Activated CD8-positive, alpha-beta T cell treated with anti-CD3 and anti-CD28 coated beads, Interleukin-2, amount 10 ng/mL, durations not matched to agents 7 days and 5 days (primary cell): ENCODE measurements at regions not wholly inside any gene's neighbourhood (a gene's known extent, or its start where the extent isn't known, plus 50 kb on each side); places are given as distances from the start of the nearest gene placed in this dataset.

Experiments used
- ATAC-seq: fragments of 150-1000 bp; cut with Tn5 transposase; one replicate; pipeline ENCODE4 v1.10.0; 2021; ENCODE audit warnings: moderate library complexity
- CTCF ChIA-PET: fragments of 350-600 bp; sonication (Branson Sonifier 250); formaldehyde crosslinking; loops from one replicate; lab custom pipeline; 2021; ENCODE audit warnings: antibody characterized with exemption; lab: Charles Lee
- POLR2A ChIA-PET: fragments of 350-600 bp; sonication (Branson Sonifier 250); formaldehyde crosslinking; loops from one replicate; lab custom pipeline; 2021; ENCODE audit warnings: antibody characterized with exemption; lab: Charles Lee
- DNase-seq: peaks from one replicate; pipeline ENCODE4 v3.0.0-alpha.2; 2020
- H3K27ac Mint-ChIP-seq: one replicate; pipeline ENCODE4 v1.8.0; 2021; ENCODE audit warnings: mild to moderate bottlenecking, mixed read lengths
- H3K27me3 Mint-ChIP-seq: one replicate; pipeline ENCODE4 v1.8.0; 2021; ENCODE audit warnings: low read depth, mixed read lengths
- H3K36me3 Mint-ChIP-seq: one replicate; pipeline ENCODE4 v1.8.0; 2021; ENCODE audit warnings: low read depth, mixed read lengths
- H3K4me1 Mint-ChIP-seq: one replicate; pipeline ENCODE4 v1.8.0; 2021; ENCODE audit warnings: low read depth, mixed read lengths
- H3K4me3 Mint-ChIP-seq: one replicate; pipeline ENCODE4 v1.8.0; 2021; ENCODE audit warnings: mild to moderate bottlenecking, mixed read lengths
- H3K9me3 Mint-ChIP-seq: one replicate; pipeline ENCODE4 v1.8.0; 2022; ENCODE audit warnings: mixed read lengths; ENCODE audit not compliant: insufficient read depth

DNA sequence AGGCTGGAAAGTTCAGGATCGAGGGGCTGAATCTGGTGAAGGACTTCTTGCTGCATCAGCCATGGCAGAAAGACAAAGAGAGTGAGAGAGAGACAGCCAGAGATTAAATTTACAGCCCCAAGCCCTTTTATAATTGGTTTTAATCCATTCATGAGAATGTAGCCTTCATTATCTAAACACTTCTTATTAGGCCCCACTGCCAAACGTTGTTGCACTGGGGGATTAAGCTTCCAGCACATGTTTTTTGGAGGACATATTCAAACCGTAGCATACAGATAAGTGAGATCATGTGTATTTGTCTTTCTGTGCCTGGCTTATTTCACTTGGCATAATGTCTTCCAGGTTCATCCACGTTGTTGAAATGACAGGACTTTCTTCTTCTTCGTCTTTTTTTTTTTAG is 524.7 kb downstream of the SPRY1 start:
- Mint-ChIP-seq H3K9me3 (no peaks in the 10 kb centered on the region), H3K36me3 (no peaks in the 10 kb centered on the region), H3K27me3 (no peaks in the 10 kb centered on the region), H3K4me1 (no peaks in the 10 kb centered on the region), H3K4me3 (no peak overlapping the region), H3K27ac (no peak overlapping the region)
- DNase-seq (no peak), ATAC-seq (no peak)
- ChIA-PET POLR2A (no interaction called here), CTCF (no interaction called here)

DNA sequence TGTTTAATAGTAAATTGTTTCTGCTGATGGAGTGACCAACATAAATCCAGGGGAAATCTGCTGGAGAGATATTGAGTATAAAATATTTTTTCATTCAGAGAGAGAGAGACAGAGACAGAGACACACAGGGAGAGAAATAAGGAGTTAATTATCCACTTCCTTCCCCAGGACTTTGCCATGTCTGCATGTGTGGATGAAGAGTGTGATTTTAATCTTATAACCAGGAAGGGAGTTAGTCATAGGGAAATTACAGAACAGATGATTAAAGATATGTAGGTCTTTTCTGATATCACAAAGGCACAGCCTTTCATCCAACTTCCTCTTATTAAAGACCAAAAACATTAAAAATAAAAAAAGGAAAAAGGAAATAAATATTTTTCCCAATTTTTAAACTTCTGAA is 526.3 kb downstream of the SPRY1 start:
- Mint-ChIP-seq H3K36me3 (no peaks in the 10 kb centered on the region), H3K4me3 (no peak overlapping the region), H3K27ac (no peak overlapping the region), H3K9me3 (no peaks in the 10 kb centered on the region), H3K27me3 (no peaks in the 10 kb centered on the region), H3K4me1 (no peaks in the 10 kb centered on the region)
- POLR2A ChIA-PET, result no interaction called here
- no peak for ATAC-seq
- CTCF ChIA-PET, result no interaction called here
- no peak for DNase-seq

DNA sequence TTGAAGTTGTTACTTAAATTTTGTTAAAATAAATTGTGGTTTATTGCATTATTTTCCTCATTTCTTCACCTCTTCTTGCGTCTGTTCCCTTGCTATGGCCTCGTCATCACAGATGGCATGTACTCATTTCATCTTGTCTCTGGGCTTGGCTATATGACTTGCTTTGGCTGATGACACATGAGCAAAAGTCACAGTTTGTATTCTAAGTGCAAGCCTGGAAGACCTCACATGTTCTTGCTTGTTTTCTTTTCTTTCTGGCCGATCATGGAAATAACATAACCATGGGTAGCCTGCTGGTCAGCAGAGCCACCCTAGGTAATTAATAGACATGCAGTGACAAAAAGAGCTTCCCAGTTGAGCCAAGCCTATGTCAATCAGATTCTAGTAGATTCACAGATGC is 527.9 kb downstream of the SPRY1 start:
- ChIA-PET CTCF (no interaction called here), POLR2A (no interaction called here)
- ATAC-seq (no peak), DNase-seq (no peak)
- H3K4me1 Mint-ChIP-seq, result no peaks in the 10 kb centered on the region
- no peaks in the 10 kb centered on the region for H3K27me3 Mint-ChIP-seq
- no peaks in the 10 kb centered on the region for H3K9me3 Mint-ChIP-seq
- H3K36me3 Mint-ChIP-seq, result no peaks in the 10 kb centered on the region
- H3K27ac Mint-ChIP-seq, result no peak overlapping the region
- no peak overlapping the region for H3K4me3 Mint-ChIP-seq

DNA sequence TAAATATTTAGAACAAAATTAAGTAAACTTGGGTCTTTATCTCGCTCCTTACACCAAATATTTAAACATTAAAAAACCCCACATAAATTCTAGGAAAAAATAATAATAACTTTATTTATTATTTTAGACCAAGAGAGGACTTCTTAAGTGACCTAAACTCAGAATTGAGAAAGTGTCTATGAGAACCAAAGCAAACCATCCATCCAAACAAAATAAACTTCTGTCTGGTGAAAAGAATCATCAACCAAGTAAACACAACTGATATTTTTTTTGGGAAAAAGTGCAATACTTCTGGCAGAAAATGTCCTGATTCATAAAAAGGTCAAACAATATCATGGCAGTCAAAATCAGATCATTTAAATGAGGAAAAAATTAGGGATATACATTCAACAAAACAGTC is 533.0 kb downstream of the SPRY1 start:
- H3K27ac Mint-ChIP-seq, result no peak overlapping the region
- DNase-seq (no peak), ATAC-seq (no peak)
- H3K4me3 Mint-ChIP-seq, result no peak overlapping the region
- H3K36me3 Mint-ChIP-seq, result no peaks in the 10 kb centered on the region
- ChIA-PET POLR2A (no interaction called here), CTCF (no interaction called here)
- H3K27me3 Mint-ChIP-seq, result no peaks in the 10 kb centered on the region
- no peaks in the 10 kb centered on the region for H3K4me1 Mint-ChIP-seq
- no peaks in the 10 kb centered on the region for H3K9me3 Mint-ChIP-seq

DNA sequence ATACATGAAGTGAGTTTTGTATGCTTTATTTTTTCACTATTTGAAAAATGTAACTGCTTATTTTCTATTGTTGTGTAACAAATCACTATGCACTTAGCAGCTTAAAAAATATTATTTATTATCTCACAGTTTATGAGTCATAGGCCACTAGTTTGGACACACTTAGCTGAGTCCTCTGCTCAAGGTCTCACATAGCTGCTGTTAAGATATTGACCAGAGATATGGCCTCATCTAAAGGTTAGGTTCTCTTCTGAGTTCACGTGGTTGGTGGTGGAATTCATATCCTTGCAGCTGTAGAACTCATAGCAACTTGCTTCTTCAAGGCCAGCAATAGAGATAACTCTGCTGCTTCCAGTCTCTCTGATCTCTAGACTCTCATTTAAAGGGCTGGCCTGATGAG is 534.4 kb downstream of the SPRY1 start:
- POLR2A ChIA-PET, result no interaction called here
- no peaks in the 10 kb centered on the region for H3K9me3 Mint-ChIP-seq
- CTCF ChIA-PET, result interaction anchor here (1.1 kb wide), 1 partner anchor 74 kb away, joined by 3 read pairs; no protein-coding TSS in a partner anchor
- no peak for ATAC-seq
- H3K4me3 Mint-ChIP-seq, result no peak overlapping the region
- no peaks in the 10 kb centered on the region for H3K4me1 Mint-ChIP-seq
- DNase-seq, result no peak
- H3K27ac Mint-ChIP-seq, result no peak overlapping the region
- H3K27me3 Mint-ChIP-seq, result no peaks in the 10 kb centered on the region
- no peaks in the 10 kb centered on the region for H3K36me3 Mint-ChIP-seq

DNA sequence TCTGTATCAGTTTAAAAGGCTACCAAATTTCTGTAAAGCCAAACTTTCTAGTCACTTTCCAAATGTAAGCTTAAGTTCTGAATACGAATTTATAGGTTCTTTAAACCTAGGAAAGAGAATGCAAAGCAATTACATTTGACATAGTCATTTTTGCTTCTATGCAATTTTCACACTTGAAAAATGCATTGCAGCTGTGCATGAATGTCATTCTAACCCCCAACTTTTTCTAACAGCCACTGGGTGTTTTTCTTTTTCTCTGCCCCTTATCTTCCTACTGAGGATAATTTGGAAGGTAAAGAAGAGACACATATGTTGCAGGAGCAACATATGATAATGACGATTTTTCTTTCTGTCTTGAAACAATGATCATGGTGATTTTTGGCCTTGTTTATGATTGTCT is 537.5 kb downstream of the SPRY1 start:
- ChIA-PET POLR2A (no interaction called here), CTCF (no interaction called here)
- H3K9me3 Mint-ChIP-seq, result no peaks in the 10 kb centered on the region
- DNase-seq, result no peak
- no peaks in the 10 kb centered on the region for H3K27me3 Mint-ChIP-seq
- H3K36me3 Mint-ChIP-seq, result no peaks in the 10 kb centered on the region
- ATAC-seq, result no peak
- H3K4me3 Mint-ChIP-seq, result no peak overlapping the region
- no peaks in the 10 kb centered on the region for H3K4me1 Mint-ChIP-seq
- no peak overlapping the region for H3K27ac Mint-ChIP-seq

DNA sequence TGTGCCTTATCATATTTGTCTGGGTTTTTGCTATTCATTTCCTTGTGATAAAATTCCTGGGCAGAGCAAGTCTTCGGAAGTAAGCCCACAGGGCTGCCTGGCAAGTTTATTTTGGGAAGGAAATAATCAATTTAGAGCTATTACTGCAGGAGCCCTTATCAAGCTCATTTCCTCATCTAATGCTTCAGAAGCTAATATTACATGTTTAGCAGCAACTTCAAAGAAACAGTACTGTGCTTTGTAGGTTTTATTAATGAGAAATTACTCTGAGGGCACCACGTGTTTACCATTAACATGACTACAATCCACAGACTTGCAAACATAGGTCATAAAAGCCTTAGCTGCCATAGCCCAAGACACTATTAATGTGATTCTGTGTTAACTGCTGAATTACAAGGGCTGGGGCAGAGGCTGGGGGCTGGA is 540.0 kb downstream of the SPRY1 start:
- H3K4me3 Mint-ChIP-seq, result no peak overlapping the region
- no peak for ATAC-seq
- H3K4me1 Mint-ChIP-seq, result no peaks in the 10 kb centered on the region
- CTCF ChIA-PET, result interaction anchor here (1.5 kb wide), 1 partner anchor 164 kb away, joined by 5 read pairs; no protein-coding TSS in a partner anchor
- no peaks in the 10 kb centered on the region for H3K27me3 Mint-ChIP-seq
- POLR2A ChIA-PET, result no interaction called here
- no peak for DNase-seq
- H3K36me3 Mint-ChIP-seq, result no peaks in the 10 kb centered on the region
- no peaks in the 10 kb centered on the region for H3K9me3 Mint-ChIP-seq
- H3K27ac Mint-ChIP-seq, result no peak overlapping the region

DNA sequence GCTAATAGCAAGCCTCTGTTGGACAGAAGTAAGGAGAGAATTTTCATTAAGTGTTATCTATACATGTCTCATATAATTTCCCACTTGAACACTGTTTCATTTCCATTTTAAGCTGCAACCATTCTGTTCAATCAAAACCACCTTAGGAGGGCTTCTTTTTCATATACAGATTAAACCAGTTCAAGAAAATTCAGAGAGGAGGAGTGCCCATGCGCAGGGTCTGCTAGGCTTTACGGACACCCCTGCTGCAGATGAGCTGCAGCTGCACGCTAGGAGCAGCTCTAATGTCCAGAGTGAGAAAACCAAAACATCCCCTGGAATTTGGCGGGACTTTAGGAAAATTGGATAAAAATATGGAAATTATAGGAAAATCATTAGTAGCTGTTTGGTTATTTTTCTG is 541.0 kb downstream of the SPRY1 start:
- no peaks in the 10 kb centered on the region for H3K27me3 Mint-ChIP-seq
- ATAC-seq (no peak), DNase-seq (no peak)
- no peaks in the 10 kb centered on the region for H3K9me3 Mint-ChIP-seq
- ChIA-PET CTCF (interaction anchor here (1.5 kb wide), 1 partner anchor 165 kb away, joined by 5 read pairs; no protein-coding TSS in a partner anchor), POLR2A (no interaction called here)
- H3K4me1 Mint-ChIP-seq, result no peaks in the 10 kb centered on the region
- no peak overlapping the region for H3K4me3 Mint-ChIP-seq
- no peaks in the 10 kb centered on the region for H3K36me3 Mint-ChIP-seq
- H3K27ac Mint-ChIP-seq, result no peak overlapping the region

DNA sequence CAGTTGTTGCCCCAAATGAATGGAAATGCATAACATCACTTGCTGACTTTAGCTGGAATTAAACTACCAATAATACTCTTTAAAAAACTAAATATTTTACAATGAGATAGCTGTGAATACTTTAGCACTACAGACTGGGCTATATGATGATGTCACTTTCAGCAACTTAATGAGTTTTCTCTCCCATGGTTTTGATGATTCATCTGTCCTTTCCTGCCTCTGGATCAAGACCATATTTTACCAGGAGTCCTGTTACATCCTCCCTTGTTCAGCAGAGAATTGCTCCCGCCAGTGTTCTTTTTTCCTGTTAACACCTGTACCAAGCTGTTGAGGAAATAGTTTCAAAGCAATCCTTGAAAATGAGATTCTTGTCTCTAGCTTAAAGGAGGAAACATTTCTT is 543.0 kb downstream of the SPRY1 start:
- CTCF ChIA-PET, result no interaction called here
- DNase-seq (no peak), ATAC-seq (no peak)
- H3K27me3 Mint-ChIP-seq, result no peaks in the 10 kb centered on the region
- H3K27ac Mint-ChIP-seq, result no peak overlapping the region
- POLR2A ChIA-PET, result no interaction called here
- H3K9me3 Mint-ChIP-seq, result no peaks in the 10 kb centered on the region
- H3K4me3 Mint-ChIP-seq, result no peak overlapping the region
- no peaks in the 10 kb centered on the region for H3K36me3 Mint-ChIP-seq
- H3K4me1 Mint-ChIP-seq, result no peaks in the 10 kb centered on the region

DNA sequence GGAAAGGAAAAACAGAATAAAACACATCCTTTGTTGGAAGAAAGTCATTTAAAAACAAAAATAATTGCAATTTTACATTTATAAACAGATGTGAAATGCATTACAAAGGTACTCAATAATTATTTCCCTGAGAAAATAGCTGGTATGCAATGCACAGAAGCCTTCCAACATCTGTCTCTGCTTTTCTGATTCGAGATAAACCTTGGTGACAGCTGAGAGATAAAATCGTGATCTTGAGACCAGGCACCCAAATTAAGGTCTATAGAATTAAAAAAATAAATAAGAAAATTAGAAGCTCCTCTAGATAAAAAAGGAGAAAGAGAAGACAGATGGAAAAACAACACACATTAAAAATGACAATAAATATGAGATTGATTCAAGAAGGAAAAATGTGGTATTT is 544.0 kb downstream of the SPRY1 start:
- H3K27me3 Mint-ChIP-seq, result no peaks in the 10 kb centered on the region
- POLR2A ChIA-PET, result no interaction called here
- no peak overlapping the region for H3K4me3 Mint-ChIP-seq
- ATAC-seq, result no peak
- no peak for DNase-seq
- H3K9me3 Mint-ChIP-seq, result no peaks in the 10 kb centered on the region
- no peaks in the 10 kb centered on the region for H3K36me3 Mint-ChIP-seq
- no peak overlapping the region for H3K27ac Mint-ChIP-seq
- no peaks in the 10 kb centered on the region for H3K4me1 Mint-ChIP-seq
- CTCF ChIA-PET, result no interaction called here

DNA sequence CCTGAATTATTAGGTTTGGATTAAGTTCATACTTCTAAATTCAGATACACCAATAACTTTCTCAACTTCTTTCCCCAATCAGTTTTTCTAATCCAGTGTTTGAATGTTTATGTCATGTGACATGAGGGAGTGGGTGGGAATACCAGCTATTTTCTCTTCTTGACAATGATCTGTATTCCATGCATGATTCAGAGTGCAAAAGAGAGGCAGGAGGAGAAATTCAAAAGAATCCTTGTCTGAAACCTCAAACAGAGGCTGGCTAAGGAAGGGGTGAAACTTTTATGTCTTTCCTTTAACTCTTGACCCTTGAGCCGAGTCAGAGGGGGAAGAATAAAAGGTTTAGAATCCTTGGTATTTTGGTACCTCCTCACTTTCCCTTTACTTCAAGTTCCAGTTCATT is 544.7 kb downstream of the SPRY1 start:
- no peak for DNase-seq
- H3K4me1 Mint-ChIP-seq, result no peaks in the 10 kb centered on the region
- H3K4me3 Mint-ChIP-seq, result no peak overlapping the region
- H3K36me3 Mint-ChIP-seq, result no peaks in the 10 kb centered on the region
- H3K27ac Mint-ChIP-seq, result no peak overlapping the region
- ChIA-PET CTCF (no interaction called here), POLR2A (no interaction called here)
- H3K27me3 Mint-ChIP-seq, result no peaks in the 10 kb centered on the region
- no peaks in the 10 kb centered on the region for H3K9me3 Mint-ChIP-seq
- ATAC-seq, result no peak

DNA sequence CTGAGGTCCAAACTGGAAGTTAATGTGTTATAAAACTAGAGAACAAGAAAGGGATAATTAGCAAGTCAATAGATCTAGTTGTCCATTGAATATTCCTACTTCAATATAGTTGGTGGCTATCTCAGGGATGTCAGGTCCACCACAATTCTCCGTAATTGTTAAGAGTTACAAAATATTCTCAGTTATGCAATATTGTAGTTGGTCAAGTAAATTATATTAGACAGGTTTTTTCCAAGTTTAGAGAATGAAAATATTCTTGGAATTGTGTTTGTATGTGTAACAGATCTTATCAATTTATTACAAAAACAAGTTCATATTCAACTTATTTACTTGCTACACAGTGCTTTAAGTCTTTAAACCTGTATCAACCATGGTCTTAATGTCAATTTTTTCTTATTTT is 547.4 kb downstream of the SPRY1 start:
- no peaks in the 10 kb centered on the region for H3K4me1 Mint-ChIP-seq
- H3K36me3 Mint-ChIP-seq, result no peaks in the 10 kb centered on the region
- H3K4me3 Mint-ChIP-seq, result no peak overlapping the region
- POLR2A ChIA-PET, result no interaction called here
- H3K9me3 Mint-ChIP-seq, result no peaks in the 10 kb centered on the region
- H3K27ac Mint-ChIP-seq, result no peak overlapping the region
- peaks cover 3% of the 10 kb centered on the region for H3K27me3 Mint-ChIP-seq
- ATAC-seq (no peak), DNase-seq (no peak)
- CTCF ChIA-PET, result no interaction called here

DNA sequence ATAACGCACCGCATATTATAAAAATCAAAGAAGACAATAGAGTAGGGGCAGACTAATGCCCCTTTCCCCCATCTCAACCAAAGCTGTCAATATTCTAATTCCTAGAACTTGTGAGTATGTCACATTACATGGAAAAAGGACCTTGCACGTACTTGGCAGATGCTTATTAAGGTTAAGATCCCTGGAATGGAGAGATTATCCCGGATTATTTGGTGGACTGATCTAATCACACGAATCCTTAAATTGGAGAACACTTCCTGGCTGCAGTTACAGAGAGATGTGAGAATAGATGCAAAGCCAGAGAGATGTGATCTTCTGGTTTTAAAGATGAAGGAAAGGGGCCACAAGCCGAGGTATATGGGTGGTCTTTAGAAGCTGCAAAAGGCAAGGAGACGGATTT is 548.7 kb downstream of the SPRY1 start:
- H3K27me3 Mint-ChIP-seq, result peaks cover 3% of the 10 kb centered on the region
- ChIA-PET CTCF (no interaction called here), POLR2A (no interaction called here)
- no peaks in the 10 kb centered on the region for H3K9me3 Mint-ChIP-seq
- no peak overlapping the region for H3K27ac Mint-ChIP-seq
- ATAC-seq, result no peak
- no peaks in the 10 kb centered on the region for H3K36me3 Mint-ChIP-seq
- no peaks in the 10 kb centered on the region for H3K4me1 Mint-ChIP-seq
- DNase-seq, result no peak
- no peak overlapping the region for H3K4me3 Mint-ChIP-seq
